Upper lobe of left lung (tissue), 4 donors: ENCODE measurements at regions not wholly inside any gene's neighbourhood (a gene's known extent, or its start where the extent isn't known, plus 50 kb on each side); places are given as distances from the start of the nearest gene placed in this dataset.

Experiments used
- POLR2AphosphoS5 ChIP-seq, 2 donors: sonication (generic); formaldehyde crosslinking; IDR thresholded peaks; one replicate each; pipeline ENCODE4 v1.5.1; 2017; ENCODE audit warnings: antibody characterized with exemption in 2 of 2
- TF ChIP-seq, protein P1 (sequence below), 6 experiments: fragments of 450-650 bp in 4 of 6; fragments of 200-600 bp in 2 of 6; sonication (generic) in 2 of 6; IDR thresholded peaks; one replicate each; pipeline ENCODE4 v1.5.1; 2016 to 2019; ENCODE audit warnings: antibody characterized with exemption in 6 of 6

DNA sequence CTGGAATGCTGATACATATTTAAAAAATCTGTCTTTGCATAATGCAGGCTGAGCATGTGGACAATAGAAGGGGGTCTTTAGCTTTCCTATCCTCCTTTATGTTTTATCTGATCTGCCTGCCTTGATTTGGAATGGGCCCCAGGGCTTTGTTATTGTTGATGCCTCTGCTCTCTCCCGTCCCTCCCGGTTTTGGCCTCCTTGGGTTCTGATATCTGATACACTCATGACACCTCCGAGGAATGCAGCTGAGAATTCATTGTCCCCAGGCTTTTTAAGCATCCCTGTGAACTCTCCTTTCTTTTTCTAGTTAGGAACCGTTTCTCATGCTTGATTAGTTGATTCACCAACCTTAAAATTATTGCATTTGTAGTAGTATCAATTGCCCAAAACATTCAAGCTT is 185.5 kb upstream of the RALGAPA2 start:
- TF ChIP-seq, protein P1, sequence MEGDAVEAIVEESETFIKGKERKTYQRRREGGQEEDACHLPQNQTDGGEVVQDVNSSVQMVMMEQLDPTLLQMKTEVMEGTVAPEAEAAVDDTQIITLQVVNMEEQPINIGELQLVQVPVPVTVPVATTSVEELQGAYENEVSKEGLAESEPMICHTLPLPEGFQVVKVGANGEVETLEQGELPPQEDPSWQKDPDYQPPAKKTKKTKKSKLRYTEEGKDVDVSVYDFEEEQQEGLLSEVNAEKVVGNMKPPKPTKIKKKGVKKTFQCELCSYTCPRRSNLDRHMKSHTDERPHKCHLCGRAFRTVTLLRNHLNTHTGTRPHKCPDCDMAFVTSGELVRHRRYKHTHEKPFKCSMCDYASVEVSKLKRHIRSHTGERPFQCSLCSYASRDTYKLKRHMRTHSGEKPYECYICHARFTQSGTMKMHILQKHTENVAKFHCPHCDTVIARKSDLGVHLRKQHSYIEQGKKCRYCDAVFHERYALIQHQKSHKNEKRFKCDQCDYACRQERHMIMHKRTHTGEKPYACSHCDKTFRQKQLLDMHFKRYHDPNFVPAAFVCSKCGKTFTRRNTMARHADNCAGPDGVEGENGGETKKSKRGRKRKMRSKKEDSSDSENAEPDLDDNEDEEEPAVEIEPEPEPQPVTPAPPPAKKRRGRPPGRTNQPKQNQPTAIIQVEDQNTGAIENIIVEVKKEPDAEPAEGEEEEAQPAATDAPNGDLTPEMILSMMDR (IDR thresholded peaks at IDR 0.05), result no peak
- no peak for TF ChIP-seq POLR2AphosphoS5 (IDR thresholded peaks at IDR 0.05)
